Erythroblast (primary cell): ENCODE measurements at regions not wholly inside any gene's neighbourhood (a gene's known extent, or its start where the extent isn't known, plus 50 kb on each side); places are given as distances from the start of the nearest gene placed in this dataset.

Experiments
- GATA1 ChIP-seq: IDR thresholded peaks from 2 replicates; pipeline ENCODE4 v1.6.1; 2011; ENCODE audit warnings: low read depth, mild to moderate bottlenecking, control low read depth, low read length, moderate library complexity
- POLR2A ChIP-seq: IDR thresholded peaks from 2 replicates; pipeline ENCODE4 v1.6.1; 2011; ENCODE audit warnings: mild to moderate bottlenecking, low read length

- TF ChIP-seq POLR2A (no peak), GATA1 (no peak)
Measured at GRCh38 chr6:134723081-134723871, 226.6 kb downstream of the ALDH8A1 start.
